AG08395 (cell line): ENCODE measurements at regions not wholly inside any gene's neighbourhood (a gene's known extent, or its start where the extent isn't known, plus 50 kb on each side); places are given as distances from the start of the nearest gene placed in this dataset.

Experiments
- DNase-seq: peaks from one replicate; pipeline ENCODE4 v3.0.0; 2012; ENCODE audit warnings: mixed read lengths, low spot score

- no peak for DNase-seq
These were observed 59.0 kb downstream of the ING2 start for GRCh38 chr4:183563874-183564273.

GRCh38 chr4:183571350-183571941 lies 66.6 kb downstream of the ING2 start:
- DNase-seq = no peak

DNA sequence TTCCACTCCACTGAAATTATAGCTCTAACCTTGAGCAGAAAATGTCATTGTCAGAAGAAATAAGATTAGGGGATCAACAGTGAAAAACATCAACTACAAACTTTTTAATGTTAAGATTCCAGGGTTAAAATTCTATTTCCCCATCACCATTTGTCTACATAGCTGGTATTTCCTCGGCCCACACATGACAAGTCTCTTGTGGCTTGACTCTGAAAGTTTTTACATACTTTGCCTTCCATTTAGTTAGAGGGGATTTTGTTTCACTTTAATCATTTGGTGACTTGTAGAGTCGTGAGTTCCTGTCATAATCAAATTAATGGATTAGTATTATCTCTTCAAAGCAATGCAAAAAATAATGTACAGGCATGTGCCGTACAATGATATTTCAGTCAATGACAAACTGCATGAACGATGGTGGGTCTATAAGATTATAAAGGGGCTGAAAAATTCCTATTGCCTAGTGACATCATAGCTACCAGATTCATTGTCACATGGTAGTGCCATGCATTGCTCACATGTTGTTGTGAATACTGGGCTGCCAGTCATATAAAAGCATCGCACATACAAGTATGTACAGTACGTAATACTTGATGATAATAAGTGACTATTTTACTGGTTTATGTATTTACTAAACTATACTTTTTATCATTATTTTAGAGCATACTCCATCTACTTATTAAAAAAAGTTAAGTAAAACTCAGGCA lies 72.0 kb downstream of the ING2 start:
- DNase-seq = no peak

DNA sequence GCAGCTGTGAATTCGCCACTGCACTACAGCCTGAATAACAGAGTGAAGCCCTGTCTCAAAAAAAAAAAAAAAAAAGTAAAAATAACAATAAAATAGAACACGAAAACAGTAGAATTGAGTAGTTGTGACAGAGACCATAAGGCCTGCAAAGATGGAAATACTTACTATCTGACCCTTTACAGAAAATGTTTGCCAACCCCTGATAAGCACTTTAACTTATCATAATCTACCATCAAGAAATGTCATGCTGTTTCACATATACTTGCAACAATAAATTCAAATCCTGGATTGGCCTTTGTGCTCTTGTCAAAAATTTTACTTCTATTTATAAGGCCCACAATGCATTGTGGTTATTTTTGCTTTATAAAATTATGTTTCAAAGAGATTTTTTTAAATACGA lies 75.5 kb downstream of the ING2 start:
- DNase-seq = no peak

GRCh38 chr4:183580849-183581248 lies 76.0 kb downstream of the ING2 start:
- DNase-seq = no peak

- DNase-seq = no peak
These were observed 72.2 kb downstream of the RWDD4 start for GRCh38 chr4:183586824-183587223.

GRCh38 chr4:183588169-183588675 lies 70.8 kb downstream of the RWDD4 start:
- DNase-seq = peak; percentile 27

DNA sequence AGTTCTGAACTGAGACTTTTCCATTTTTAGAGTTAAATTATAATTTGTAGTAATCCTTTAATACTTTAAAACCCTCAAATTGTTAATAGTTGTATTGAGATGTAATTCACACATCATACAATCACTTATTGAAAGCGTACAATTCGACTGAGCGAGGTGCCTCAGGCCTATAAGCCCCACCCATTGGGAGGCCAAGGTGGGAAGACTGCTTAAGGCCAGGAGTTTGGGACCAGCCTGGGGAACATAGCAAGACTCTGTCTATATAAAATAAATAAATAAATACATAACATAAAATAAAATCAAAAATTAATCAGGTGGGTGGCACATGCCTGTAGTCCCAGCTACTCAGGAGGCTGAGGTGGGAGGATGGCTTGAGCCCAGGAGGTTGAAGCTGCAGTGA lies 70.3 kb downstream of the RWDD4 start:
- DNase-seq = no peak

GRCh38 chr4:183589461-183590099 lies 69.4 kb downstream of the RWDD4 start:
- DNase-seq = no peak
